ENCODE measurements at regions not wholly inside any gene's neighbourhood (a gene's known extent, or its start where the extent isn't known, plus 50 kb on each side); places are given as distances from the start of the nearest gene placed in this dataset.

GRCh38 chr4:54172156-54172555 lies 56.9 kb upstream of the PDGFRA start:
- TF ChIP-seq CTCF (IDR thresholded peaks at IDR 0.05; ENCODE audit: low read depth, low read length) (no peak), MAX (IDR thresholded peaks at IDR 0.05; ENCODE audit: low read depth, low read length) (no peak), POLR2A (IDR thresholded peaks at IDR 0.05; ENCODE audit: extremely low read depth, insufficient read length) (no peak)

Measured in NB4 (cell line).